GM12865 (cell line): ENCODE measurements at regions not wholly inside any gene's neighbourhood (a gene's known extent, or its start where the extent isn't known, plus 50 kb on each side); places are given as distances from the start of the nearest gene placed in this dataset.

ENCODE experiments used
- DNase-seq: peaks from one replicate; pipeline ENCODE4 v3.0.0; 2010; ENCODE audit warnings: low read depth
- H3K4me3 ChIP-seq: 2 replicates; pipeline ENCODE4 v1.5.1; 2011; ENCODE audit warnings: mild to moderate bottlenecking, low read depth, low read length, control low read depth
- CTCF ChIP-seq: IDR thresholded peaks from 2 replicates; pipeline ENCODE4 v1.5.1; 2011; ENCODE audit warnings: low read length, control low read depth, low read depth, inconsistent platforms; ENCODE audit not compliant: insufficient read depth; ENCODE audit errors: missing control alignments

- no peak for DNase-seq
- no peak overlapping the region for H3K4me3 ChIP-seq
- no peak for TF ChIP-seq CTCF
These were observed 81.8 kb upstream of the JADE1 start for GRCh38 chr4:128727658-128728057.

DNA sequence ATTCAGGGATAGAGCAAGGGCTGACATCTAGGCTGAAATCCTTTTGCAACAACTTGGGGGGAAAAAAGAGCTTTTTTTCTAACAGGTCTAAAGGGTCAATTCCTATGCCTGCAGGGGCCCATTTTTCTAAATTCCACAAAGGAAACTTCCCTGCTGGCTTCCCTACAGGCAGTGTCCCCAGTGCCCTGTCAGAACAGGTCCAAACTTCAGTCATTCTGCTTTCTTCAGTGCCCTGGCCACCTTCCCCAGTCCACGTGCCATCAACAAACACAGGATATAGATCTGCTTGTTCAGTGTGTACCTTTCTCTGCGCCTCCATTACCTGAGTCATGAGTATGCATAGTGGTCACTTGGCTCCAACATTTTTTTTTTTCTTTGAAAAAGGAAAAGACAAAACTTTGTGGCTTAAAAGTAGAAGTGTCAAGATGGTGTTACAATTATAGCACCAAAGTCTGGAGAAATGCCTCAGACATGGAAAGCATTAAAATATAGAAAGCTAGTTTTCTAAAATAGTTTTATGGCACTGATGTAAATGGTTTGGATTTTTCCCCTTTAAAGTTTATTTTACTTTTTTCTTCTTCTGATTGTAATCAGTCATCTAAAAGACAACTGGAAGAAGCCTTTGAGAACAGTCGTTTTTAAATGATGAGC lies 84.0 kb upstream of the JADE1 start:
- no peak for TF ChIP-seq CTCF
- no peak for DNase-seq
- no peak overlapping the region for H3K4me3 ChIP-seq

DNA sequence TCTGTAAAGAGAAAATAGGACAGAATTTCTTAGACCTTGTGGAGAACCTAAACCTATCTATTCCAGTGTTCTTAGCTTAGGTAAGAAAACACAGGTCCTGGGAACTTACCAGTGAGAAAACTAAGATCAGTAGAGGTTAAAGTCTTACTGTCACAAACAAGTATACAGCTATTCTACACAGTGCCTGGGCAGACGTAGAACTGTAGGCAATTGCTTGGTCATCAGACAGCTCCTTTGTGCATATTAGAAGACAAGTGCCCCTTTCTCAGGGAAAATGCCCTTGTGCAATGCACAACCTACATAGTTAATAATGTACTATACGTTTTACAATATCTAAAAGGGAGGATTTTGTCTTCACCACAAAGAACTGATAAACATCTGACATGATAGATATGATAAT lies 86.6 kb upstream of the JADE1 start:
- DNase-seq: no peak
- no peak for TF ChIP-seq CTCF
- H3K4me3 ChIP-seq: no peak overlapping the region

DNA sequence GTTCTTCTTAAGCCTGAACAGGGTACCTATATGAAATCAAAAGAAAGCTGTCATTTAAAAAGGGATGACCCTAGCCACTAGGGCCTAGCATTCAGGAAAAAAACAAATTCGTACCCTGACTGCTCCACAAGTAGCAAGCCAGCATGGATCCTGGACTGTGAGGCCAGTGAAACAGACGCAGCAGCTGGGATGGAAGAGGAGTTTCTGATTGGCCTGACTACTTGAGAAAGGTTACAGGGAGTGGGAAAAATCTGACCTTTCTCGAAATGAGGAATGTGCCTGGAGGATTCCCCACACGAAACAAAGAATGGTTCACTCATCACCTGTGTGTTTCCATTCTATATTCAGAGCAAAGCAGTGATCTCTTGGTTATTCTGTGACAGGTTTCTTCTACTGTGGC lies 87.6 kb upstream of the JADE1 start:
- no peak for TF ChIP-seq CTCF
- no peak for DNase-seq
- no peak overlapping the region for H3K4me3 ChIP-seq

DNA sequence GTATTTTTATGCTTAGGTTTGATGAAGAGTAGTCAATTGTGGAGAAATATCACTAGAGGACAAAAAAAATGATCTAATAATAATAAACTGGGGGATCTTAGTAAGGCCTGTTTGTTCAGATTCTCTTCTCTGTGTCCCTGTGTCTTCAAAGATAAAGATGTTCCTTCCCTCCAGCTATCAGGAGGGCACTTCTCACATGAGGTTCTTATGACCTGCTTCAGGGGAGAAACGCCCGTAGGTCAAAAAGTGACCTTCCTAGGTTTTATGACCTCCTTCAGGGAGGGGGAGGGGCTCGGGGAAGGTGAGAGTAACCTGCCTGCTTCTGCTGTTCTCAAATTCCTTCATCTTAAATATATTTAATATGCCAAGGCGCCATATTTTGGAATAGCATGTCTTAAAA lies 89.2 kb upstream of the JADE1 start:
- no peak for DNase-seq
- H3K4me3 ChIP-seq: no peak overlapping the region
- no peak for TF ChIP-seq CTCF

- H3K4me3 ChIP-seq: no peak overlapping the region
- DNase-seq: no peak
- TF ChIP-seq CTCF: no peak
These were observed 90.7 kb upstream of the JADE1 start for GRCh38 chr4:128718768-128719167.

GRCh38 chr4:128716338-128716737 lies 93.2 kb upstream of the JADE1 start:
- no peak for TF ChIP-seq CTCF
- no peak for DNase-seq
- H3K4me3 ChIP-seq: no peak overlapping the region
